ENCODE measurements at regions not wholly inside any gene's neighbourhood (a gene's known extent, or its start where the extent isn't known, plus 50 kb on each side); places are given as distances from the start of the nearest gene placed in this dataset.

GRCh38 chr4:134754301-134755019 lies 552.9 kb upstream of the PABPC4L start:
- Histone ChIP-seq H3K36me3 (replicated peaks) (no peaks in the 10 kb centered on the region), H3K27me3 (replicated peaks) (no peaks in the 10 kb centered on the region), H3K4me3 (ENCODE audit: low read depth, low read length) (no peak overlapping the region), H3K27ac (no peak overlapping the region)
- no peak for TF ChIP-seq CTCF (IDR thresholded peaks at IDR 0.05; ENCODE audit: low read depth, low read length, missing control alignments)
- no peak for DNase-seq
- in situ Hi-C loops (cut with HindIII; ENCODE audit: low pct_ligation_motif_present, low sequenced_read_pairs) = no loop called here

GRCh38 chr4:134753390-134753789 lies 551.8 kb upstream of the PABPC4L start:
- H3K4me3 ChIP-seq (ENCODE audit: low read depth, low read length) = no peak overlapping the region
- no peaks in the 10 kb centered on the region for H3K36me3 ChIP-seq (replicated peaks)
- no peak for DNase-seq
- no peak for TF ChIP-seq CTCF (IDR thresholded peaks at IDR 0.05; ENCODE audit: low read depth, low read length, missing control alignments)
- in situ Hi-C loops (cut with HindIII; ENCODE audit: low pct_ligation_motif_present, low sequenced_read_pairs) = no loop called here
- H3K27me3 ChIP-seq (replicated peaks) = no peaks in the 10 kb centered on the region
- no peak overlapping the region for H3K27ac ChIP-seq

- no peak overlapping the region for H3K27ac ChIP-seq
- no peak overlapping the region for H3K4me3 ChIP-seq (ENCODE audit: low read depth, low read length)
- H3K36me3 ChIP-seq (replicated peaks) = no peaks in the 10 kb centered on the region
- no peaks in the 10 kb centered on the region for H3K27me3 ChIP-seq (replicated peaks)
- in situ Hi-C loops (cut with HindIII; ENCODE audit: low pct_ligation_motif_present, low sequenced_read_pairs) = no loop called here
- no peak for TF ChIP-seq CTCF (IDR thresholded peaks at IDR 0.05; ENCODE audit: low read depth, low read length, missing control alignments)
- peak; percentile 68 for DNase-seq
These were observed 545.7 kb upstream of the PABPC4L start for GRCh38 chr4:134747108-134747805.

- no peaks in the 10 kb centered on the region for H3K36me3 ChIP-seq (replicated peaks)
- no peak for TF ChIP-seq CTCF (IDR thresholded peaks at IDR 0.05; ENCODE audit: low read depth, low read length, missing control alignments)
- H3K27me3 ChIP-seq (replicated peaks) = no peaks in the 10 kb centered on the region
- H3K4me3 ChIP-seq (ENCODE audit: low read depth, low read length) = no peak overlapping the region
- DNase-seq = no peak
- in situ Hi-C loops (cut with HindIII; ENCODE audit: low pct_ligation_motif_present, low sequenced_read_pairs) = no loop called here
- H3K27ac ChIP-seq = no peak overlapping the region
These were observed 538.7 kb upstream of the PABPC4L start for GRCh38 chr4:134740290-134740689.

- DNase-seq = no peak
- no peak for TF ChIP-seq CTCF (IDR thresholded peaks at IDR 0.05; ENCODE audit: low read depth, low read length, missing control alignments)
- no peak overlapping the region for H3K4me3 ChIP-seq (ENCODE audit: low read depth, low read length)
- H3K27ac ChIP-seq = no peak overlapping the region
- in situ Hi-C loops (cut with HindIII; ENCODE audit: low pct_ligation_motif_present, low sequenced_read_pairs) = no loop called here
- no peaks in the 10 kb centered on the region for H3K36me3 ChIP-seq (replicated peaks)
- no peaks in the 10 kb centered on the region for H3K27me3 ChIP-seq (replicated peaks)
These were observed 534.3 kb upstream of the PABPC4L start for GRCh38 chr4:134735901-134736300.
